GM12878 (cell line): ENCODE measurements at regions not wholly inside any gene's neighbourhood (a gene's known extent, or its start where the extent isn't known, plus 50 kb on each side); places are given as distances from the start of the nearest gene placed in this dataset.

Experiments used
- EGR1 ChIP-seq, 2 experiments: IDR thresholded peaks; 1 replicate in 1 of 2; 2 replicates in 1 of 2; pipeline ENCODE4 v1.6.1; 2011 to 2012; ENCODE audit warnings: low read depth in 2 of 2, low read length in 2 of 2, borderline replicate concordance in 1 of 2, mild to moderate bottlenecking in 1 of 2, moderate library complexity in 1 of 2
- EZH2 ChIP-seq: IDR thresholded peaks from 2 replicates; pipeline ENCODE4 v1.6.1; 2012; ENCODE audit warnings: low read depth, mild to moderate bottlenecking, control low read depth, inconsistent platforms, low read length, borderline replicate concordance; ENCODE audit not compliant: control insufficient read depth
- IRF3 ChIP-seq: fragments of 450-650 bp; IDR thresholded peaks from 2 replicates; pipeline ENCODE4 v1.6.1; 2014; ENCODE audit warnings: mild to moderate bottlenecking
- STAT3 ChIP-seq: IDR thresholded peaks from 2 replicates; pipeline ENCODE4 v1.6.1; 2011; ENCODE audit warnings: low read depth, low read length, improper control_type of control experiment
- TCF7 ChIP-seq: IDR thresholded peaks from 2 replicates; pipeline ENCODE4 v1.6.1; 2014; ENCODE audit warnings: antibody characterized with exemption, borderline replicate concordance
- ZBTB11 ChIP-seq: fragments of 450-650 bp; formaldehyde crosslinking; IDR thresholded peaks from 2 replicates; pipeline ENCODE4 v1.5.0; 2022; ENCODE audit warnings: mild to moderate bottlenecking, missing genetic modification characterization
- TF ChIP-seq, protein P1 (sequence below): IDR thresholded peaks from 2 replicates; pipeline ENCODE4 v1.6.1; 2012; ENCODE audit warnings: mild to moderate bottlenecking, low read depth, low read length
- TF ChIP-seq, protein P2 (sequence below): IDR thresholded peaks from 2 replicates; pipeline ENCODE4 v1.6.1; 2011; ENCODE audit warnings: low read depth, low read length, improper control_type of control experiment, borderline replicate concordance

GRCh38 chr10:76626386-76626785 is 1011.2 kb downstream of the KCNMA1 start (continued):
- TF ChIP-seq, protein P1, sequence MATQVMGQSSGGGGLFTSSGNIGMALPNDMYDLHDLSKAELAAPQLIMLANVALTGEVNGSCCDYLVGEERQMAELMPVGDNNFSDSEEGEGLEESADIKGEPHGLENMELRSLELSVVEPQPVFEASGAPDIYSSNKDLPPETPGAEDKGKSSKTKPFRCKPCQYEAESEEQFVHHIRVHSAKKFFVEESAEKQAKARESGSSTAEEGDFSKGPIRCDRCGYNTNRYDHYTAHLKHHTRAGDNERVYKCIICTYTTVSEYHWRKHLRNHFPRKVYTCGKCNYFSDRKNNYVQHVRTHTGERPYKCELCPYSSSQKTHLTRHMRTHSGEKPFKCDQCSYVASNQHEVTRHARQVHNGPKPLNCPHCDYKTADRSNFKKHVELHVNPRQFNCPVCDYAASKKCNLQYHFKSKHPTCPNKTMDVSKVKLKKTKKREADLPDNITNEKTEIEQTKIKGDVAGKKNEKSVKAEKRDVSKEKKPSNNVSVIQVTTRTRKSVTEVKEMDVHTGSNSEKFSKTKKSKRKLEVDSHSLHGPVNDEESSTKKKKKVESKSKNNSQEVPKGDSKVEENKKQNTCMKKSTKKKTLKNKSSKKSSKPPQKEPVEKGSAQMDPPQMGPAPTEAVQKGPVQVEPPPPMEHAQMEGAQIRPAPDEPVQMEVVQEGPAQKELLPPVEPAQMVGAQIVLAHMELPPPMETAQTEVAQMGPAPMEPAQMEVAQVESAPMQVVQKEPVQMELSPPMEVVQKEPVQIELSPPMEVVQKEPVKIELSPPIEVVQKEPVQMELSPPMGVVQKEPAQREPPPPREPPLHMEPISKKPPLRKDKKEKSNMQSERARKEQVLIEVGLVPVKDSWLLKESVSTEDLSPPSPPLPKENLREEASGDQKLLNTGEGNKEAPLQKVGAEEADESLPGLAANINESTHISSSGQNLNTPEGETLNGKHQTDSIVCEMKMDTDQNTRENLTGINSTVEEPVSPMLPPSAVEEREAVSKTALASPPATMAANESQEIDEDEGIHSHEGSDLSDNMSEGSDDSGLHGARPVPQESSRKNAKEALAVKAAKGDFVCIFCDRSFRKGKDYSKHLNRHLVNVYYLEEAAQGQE: no peak
- TF ChIP-seq TCF7: no peak
- no peak for TF ChIP-seq EZH2
- TF ChIP-seq IRF3: no peak
- TF ChIP-seq, protein P2, sequence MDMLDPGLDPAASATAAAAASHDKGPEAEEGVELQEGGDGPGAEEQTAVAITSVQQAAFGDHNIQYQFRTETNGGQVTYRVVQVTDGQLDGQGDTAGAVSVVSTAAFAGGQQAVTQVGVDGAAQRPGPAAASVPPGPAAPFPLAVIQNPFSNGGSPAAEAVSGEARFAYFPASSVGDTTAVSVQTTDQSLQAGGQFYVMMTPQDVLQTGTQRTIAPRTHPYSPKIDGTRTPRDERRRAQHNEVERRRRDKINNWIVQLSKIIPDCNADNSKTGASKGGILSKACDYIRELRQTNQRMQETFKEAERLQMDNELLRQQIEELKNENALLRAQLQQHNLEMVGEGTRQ: no peak
- no peak for TF ChIP-seq EGR1 (IDR thresholded peaks at IDR 0.05; ENCODE audit: borderline replicate concordance in 1 of 2, low read depth in 2 of 2, low read length in 2 of 2)
- TF ChIP-seq ZBTB11 (CRISPR knock-in tag): no peak
- no peak for TF ChIP-seq STAT3
